Uterus (tissue), 2 donors: ENCODE measurements at regions not wholly inside any gene's neighbourhood (a gene's known extent, or its start where the extent isn't known, plus 50 kb on each side); places are given as distances from the start of the nearest gene placed in this dataset.

Source experiments
- CTCF ChIP-seq, 4 experiments: fragments of 200-600 bp in 2 of 4; fragments of 450-650 bp in 2 of 4; sonication (generic) in 2 of 4; IDR thresholded peaks; one replicate each; pipeline ENCODE4 v1.5.1; 2016 to 2019; ENCODE audit warnings: antibody characterized with exemption in 4 of 4, mild to moderate bottlenecking in 2 of 4, moderate library complexity in 1 of 4
- POLR2A ChIP-seq, 2 donors: fragments of 450-650 bp; IDR thresholded peaks; one replicate each; pipeline ENCODE4 v1.6.1; 2016; ENCODE audit warnings: antibody characterized with exemption in 2 of 2, mild to moderate bottlenecking in 1 of 2, moderate library complexity in 1 of 2

- no peak for TF ChIP-seq CTCF (IDR thresholded peaks at IDR 0.05)
- TF ChIP-seq POLR2A (IDR thresholded peaks at IDR 0.05), result no peak
Observed at GRCh38 chr10:78617115-78617514, 451.7 kb upstream of the ZMIZ1 start.
